ENCODE measurements at regions not wholly inside any gene's neighbourhood (a gene's known extent, or its start where the extent isn't known, plus 50 kb on each side); places are given as distances from the start of the nearest gene placed in this dataset.

- TF ChIP-seq USF2 (IDR thresholded peaks at IDR 0.05; ENCODE audit: borderline replicate concordance, low read depth, low read length) (no peak), EZH2phosphoT487 (IDR thresholded peaks at IDR 0.05; ENCODE audit: borderline replicate concordance, low read depth) (no peak), REST (IDR thresholded peaks at IDR 0.05; ENCODE audit: low read depth, low read length) (no peak), ZBTB33 (IDR thresholded peaks at IDR 0.05; ENCODE audit: borderline replicate concordance, low read depth) (no peak), SIN3A (IDR thresholded peaks at IDR 0.05; ENCODE audit: borderline replicate concordance, low read depth, low read length) (no peak), RXRA (IDR thresholded peaks at IDR 0.05; ENCODE audit: borderline replicate concordance, low read depth) (no peak), NFIC (IDR thresholded peaks at IDR 0.05; ENCODE audit: borderline replicate concordance) (no peak), PBX3 (IDR thresholded peaks at IDR 0.05) (no peak), MAX (IDR thresholded peaks at IDR 0.05; ENCODE audit: low read depth) (no peak), MXI1 (IDR thresholded peaks at IDR 0.05; ENCODE audit: low read depth, low read length) (no peak)
These were observed 94.0 kb downstream of the MYCN start (continued) for GRCh38 chr2:16034151-16034974.

- ChIA-PET POLR2A (no interaction called here), CTCF (interaction anchor here (1.4 to 2.5 kb wide), 4 partner anchors 9 to 141 kb away, joined by 3 to 9 read pairs (median 3); no protein-coding TSS in a partner anchor)
These were observed 92.6 kb downstream of the MYCN start for GRCh38 chr2:16033032-16033293.

More at GRCh38 chr2:16033032-16033293, 92.6 kb downstream of the MYCN start:
- H3K36me3 ChIP-seq (replicated peaks in 1 of 2; ENCODE audit: control insufficient read depth in 1 of 2, insufficient read depth in 2 of 2, low read length in 1 of 2): no peaks in the 10 kb centered on the region
- H3K9me2 ChIP-seq: no peaks in the 10 kb centered on the region
- no peak overlapping the region for H3K27ac ChIP-seq (ENCODE audit: low read depth in 2 of 2, low read length in 1 of 2)
- no peaks in the 10 kb centered on the region for H4K20me1 ChIP-seq (ENCODE audit: insufficient read depth)
- no peaks in the 10 kb centered on the region for H3K79me2 ChIP-seq (ENCODE audit: insufficient read depth)
- H3K9me3 ChIP-seq: no peaks in the 10 kb centered on the region
- H3F3A ChIP-seq (replicated peaks; ENCODE audit: insufficient read depth): no peaks in the 10 kb centered on the region
- H3K4me1 ChIP-seq (ENCODE audit: control insufficient read depth in 1 of 2, insufficient read depth in 2 of 2, low read depth in 1 of 2, low read length in 1 of 2): no peaks in the 10 kb centered on the region; a peak in 1 of 4 replicates
- no peak overlapping the region for H3K4me3 ChIP-seq (ENCODE audit: low read depth in 2 of 2, low read length in 1 of 2)
- no peak for TF ChIP-seq FOSL2 (IDR thresholded peaks at IDR 0.05; ENCODE audit: borderline replicate concordance, low read depth)
- TF ChIP-seq USF2 (IDR thresholded peaks at IDR 0.05; ENCODE audit: borderline replicate concordance, low read depth, low read length): no peak
- no peak for TF ChIP-seq USF1 (IDR thresholded peaks at IDR 0.05; ENCODE audit: borderline replicate concordance, low read depth)
- TF ChIP-seq RCOR1 (IDR thresholded peaks at IDR 0.05; ENCODE audit: low read length): no peak
- TF ChIP-seq FOXJ3 (CRISPR knock-in tag; IDR thresholded peaks at IDR 0.05): no peak
- no peak for TF ChIP-seq RFX5 (IDR thresholded peaks at IDR 0.05; ENCODE audit: low read length)
- H3K27me3 ChIP-seq (ENCODE audit: insufficient read depth): no peaks in the 10 kb centered on the region
- 77% methylated on average over 3 of the region's 4 CpGs for WGBS (ENCODE audit: low lambda C conversion rate)
- no peak for DNase-seq
- no peak overlapping the region for H2AFZ ChIP-seq (ENCODE audit: low read depth)
- no peak overlapping the region for H3K4me2 ChIP-seq
- H3K9ac ChIP-seq: no peak overlapping the region
